ENCODE measurements at regions not wholly inside any gene's neighbourhood (a gene's known extent, or its start where the extent isn't known, plus 50 kb on each side); places are given as distances from the start of the nearest gene placed in this dataset.

GRCh38 chr11:130778705-130779104, 137.6 kb downstream of the SNX19 start:
- no peak for TF ChIP-seq POLR2AphosphoS5 (IDR thresholded peaks at IDR 0.05; ENCODE audit: borderline replicate concordance, low read depth, low read length)
- TF ChIP-seq EZH2 (IDR thresholded peaks at IDR 0.05): no peak
